WTC11 (cell line): ENCODE measurements at regions not wholly inside any gene's neighbourhood (a gene's known extent, or its start where the extent isn't known, plus 50 kb on each side); places are given as distances from the start of the nearest gene placed in this dataset.

Experiments used
- ATF1 ChIP-seq: sonication (generic); formaldehyde crosslinking; IDR thresholded peaks from 2 replicates; pipeline ENCODE4 v1.8.1; 2023; ENCODE audit warnings: mild to moderate bottlenecking, moderate library complexity, missing genetic modification reagents
- E2F5 ChIP-seq: sonication (generic); formaldehyde crosslinking; IDR thresholded peaks from 2 replicates; pipeline ENCODE4 v1.8.1; 2022; ENCODE audit warnings: mild to moderate bottlenecking, moderate library complexity, missing genetic modification reagents
- ETV6 ChIP-seq: sonication (generic); formaldehyde crosslinking; IDR thresholded peaks from 2 replicates; pipeline ENCODE4 v1.8.1; 2022; ENCODE audit warnings: mild to moderate bottlenecking, missing genetic modification reagents
- FOXJ3 ChIP-seq: sonication (generic); formaldehyde crosslinking; IDR thresholded peaks from 2 replicates; pipeline ENCODE4 v1.9.0; 2021; ENCODE audit warnings: missing genetic modification reagents, mild to moderate bottlenecking, borderline replicate concordance
- FOXK1 ChIP-seq: sonication (generic); formaldehyde crosslinking; IDR thresholded peaks from 2 replicates; pipeline ENCODE4 v1.8.0; 2022; ENCODE audit warnings: mild to moderate bottlenecking, moderate library complexity, missing genetic modification reagents
- FOXP4 ChIP-seq: sonication (generic); formaldehyde crosslinking; IDR thresholded peaks from 2 replicates; pipeline ENCODE4 v1.8.0; 2022; ENCODE audit warnings: mild to moderate bottlenecking, missing genetic modification reagents
- GABPB1 ChIP-seq: sonication (generic); formaldehyde crosslinking; IDR thresholded peaks from 2 replicates; pipeline ENCODE4 v1.8.1; 2023; ENCODE audit warnings: mild to moderate bottlenecking, missing genetic modification reagents
- HMGA2 ChIP-seq: fragments of 250-450 bp; sonication (Bioruptor Pico); IDR thresholded peaks from 2 replicates; pipeline ENCODE4 v1.4.0; 2021; ENCODE audit warnings: mild to moderate bottlenecking, moderate library complexity
- JUN ChIP-seq: sonication (generic); formaldehyde crosslinking; IDR thresholded peaks from 2 replicates; pipeline ENCODE4 v1.8.0; 2023; ENCODE audit warnings: mild to moderate bottlenecking, missing genetic modification reagents
- RELA ChIP-seq: sonication (generic); formaldehyde crosslinking; IDR thresholded peaks from 2 replicates; pipeline ENCODE4 v1.8.1; 2022; ENCODE audit warnings: missing genetic modification reagents, mild to moderate bottlenecking, borderline replicate concordance
- USF1 ChIP-seq: sonication (generic); formaldehyde crosslinking; IDR thresholded peaks from 2 replicates; pipeline ENCODE4 v1.8.0; 2022; ENCODE audit warnings: mild to moderate bottlenecking, missing genetic modification reagents
- TF ChIP-seq, protein P1 (sequence below): fragments of 200-600 bp; IDR thresholded peaks from 2 replicates; pipeline ENCODE4 v1.8.0; 2022; ENCODE audit warnings: antibody characterized with exemption
- TF ChIP-seq, protein P2 (sequence below): sonication (generic); formaldehyde crosslinking; IDR thresholded peaks from 2 replicates; pipeline ENCODE4 v1.8.0; 2022; ENCODE audit warnings: mild to moderate bottlenecking, missing genetic modification reagents
- TF ChIP-seq, protein P3 (sequence below): sonication (generic); formaldehyde crosslinking; IDR thresholded peaks from 2 replicates; pipeline ENCODE4 v1.8.0; 2023; ENCODE audit warnings: missing genetic modification reagents

DNA sequence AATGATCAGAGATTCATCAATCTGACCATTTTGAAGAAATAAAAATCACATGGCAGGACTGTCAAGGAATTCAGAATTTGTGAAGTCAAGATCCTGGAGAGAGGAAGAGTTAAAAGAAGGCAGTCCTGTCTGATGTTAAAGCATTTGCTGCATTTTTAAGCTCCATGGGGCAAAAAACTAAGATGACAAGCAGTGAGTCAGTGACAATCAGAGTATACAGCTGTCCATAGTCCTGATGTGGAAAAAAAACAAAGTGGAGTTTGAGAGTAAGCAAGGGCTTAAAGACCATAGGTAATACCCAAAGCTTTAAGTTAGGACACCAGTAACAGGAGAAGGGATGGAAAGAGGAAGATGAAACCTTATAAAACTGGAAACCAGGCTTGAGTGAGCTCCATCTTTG, 412.7 kb upstream of the ANKRD30A start:
- no peak for TF ChIP-seq HMGA2 (CRISPR knock-in tag)
- no peak for TF ChIP-seq FOXJ3 (CRISPR knock-in tag)
- TF ChIP-seq FOXP4 (CRISPR knock-in tag), result no peak
- TF ChIP-seq USF1, result no peak
- TF ChIP-seq, protein P1, sequence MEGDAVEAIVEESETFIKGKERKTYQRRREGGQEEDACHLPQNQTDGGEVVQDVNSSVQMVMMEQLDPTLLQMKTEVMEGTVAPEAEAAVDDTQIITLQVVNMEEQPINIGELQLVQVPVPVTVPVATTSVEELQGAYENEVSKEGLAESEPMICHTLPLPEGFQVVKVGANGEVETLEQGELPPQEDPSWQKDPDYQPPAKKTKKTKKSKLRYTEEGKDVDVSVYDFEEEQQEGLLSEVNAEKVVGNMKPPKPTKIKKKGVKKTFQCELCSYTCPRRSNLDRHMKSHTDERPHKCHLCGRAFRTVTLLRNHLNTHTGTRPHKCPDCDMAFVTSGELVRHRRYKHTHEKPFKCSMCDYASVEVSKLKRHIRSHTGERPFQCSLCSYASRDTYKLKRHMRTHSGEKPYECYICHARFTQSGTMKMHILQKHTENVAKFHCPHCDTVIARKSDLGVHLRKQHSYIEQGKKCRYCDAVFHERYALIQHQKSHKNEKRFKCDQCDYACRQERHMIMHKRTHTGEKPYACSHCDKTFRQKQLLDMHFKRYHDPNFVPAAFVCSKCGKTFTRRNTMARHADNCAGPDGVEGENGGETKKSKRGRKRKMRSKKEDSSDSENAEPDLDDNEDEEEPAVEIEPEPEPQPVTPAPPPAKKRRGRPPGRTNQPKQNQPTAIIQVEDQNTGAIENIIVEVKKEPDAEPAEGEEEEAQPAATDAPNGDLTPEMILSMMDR, result no peak
- TF ChIP-seq JUN (CRISPR knock-in tag), result no peak
- TF ChIP-seq, protein P2, sequence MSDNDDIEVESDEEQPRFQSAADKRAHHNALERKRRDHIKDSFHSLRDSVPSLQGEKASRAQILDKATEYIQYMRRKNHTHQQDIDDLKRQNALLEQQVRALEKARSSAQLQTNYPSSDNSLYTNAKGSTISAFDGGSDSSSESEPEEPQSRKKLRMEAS (CRISPR knock-in tag), result no peak
- no peak for TF ChIP-seq ETV6 (CRISPR knock-in tag)
- no peak for TF ChIP-seq FOXK1 (CRISPR knock-in tag)
- no peak for TF ChIP-seq ATF1 (CRISPR knock-in tag)
- TF ChIP-seq E2F5 (CRISPR knock-in tag), result no peak
- TF ChIP-seq, protein P3, sequence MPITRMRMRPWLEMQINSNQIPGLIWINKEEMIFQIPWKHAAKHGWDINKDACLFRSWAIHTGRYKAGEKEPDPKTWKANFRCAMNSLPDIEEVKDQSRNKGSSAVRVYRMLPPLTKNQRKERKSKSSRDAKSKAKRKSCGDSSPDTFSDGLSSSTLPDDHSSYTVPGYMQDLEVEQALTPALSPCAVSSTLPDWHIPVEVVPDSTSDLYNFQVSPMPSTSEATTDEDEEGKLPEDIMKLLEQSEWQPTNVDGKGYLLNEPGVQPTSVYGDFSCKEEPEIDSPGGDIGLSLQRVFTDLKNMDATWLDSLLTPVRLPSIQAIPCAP (CRISPR knock-in tag), result no peak
- no peak for TF ChIP-seq GABPB1 (CRISPR knock-in tag)
- TF ChIP-seq RELA, result no peak
